H1 (cell line): ENCODE measurements at regions not wholly inside any gene's neighbourhood (a gene's known extent, or its start where the extent isn't known, plus 50 kb on each side); places are given as distances from the start of the nearest gene placed in this dataset.
A peak's percentile ranks its signal among the peaks of the same experiment; 100 is the strongest.

ENCODE experiments used
- ASH2L ChIP-seq: fragments of 200-600, 300-600 bp; sonication (generic); IDR thresholded peaks from one replicate; pipeline ENCODE4 v1.7.1; 2017; ENCODE audit warnings: low read length
- CHD7 ChIP-seq: fragments of 300-600 bp; sonication (generic); IDR thresholded peaks from 2 replicates; pipeline ENCODE4 v1.7.1; 2012; ENCODE audit warnings: low read length, moderate library complexity, mild to moderate bottlenecking, inconsistent platforms; ENCODE audit not compliant: insufficient replicate concordance
- GABPA ChIP-seq: IDR thresholded peaks from 2 replicates; pipeline ENCODE4 v1.6.1; 2011; ENCODE audit warnings: mild to moderate bottlenecking, low read length, moderate library complexity, borderline replicate concordance; ENCODE audit not compliant: insufficient read depth
- NRF1 ChIP-seq: IDR thresholded peaks from 2 replicates; pipeline ENCODE4 v1.6.1; 2011; ENCODE audit warnings: mild to moderate bottlenecking, low read depth, low read length, improper control_type of control experiment
- RAD21 ChIP-seq, 2 experiments: IDR thresholded peaks in 1 of 2; conservative IDR thresholded peaks in 1 of 2; 2 replicates each; pipeline ENCODE4 v1.6.1; 2011; ENCODE audit warnings: low read depth in 2 of 2, low read length in 2 of 2, improper control_type of control experiment in 1 of 2, inconsistent platforms in 1 of 2, mild to moderate bottlenecking in 1 of 2, moderate library complexity in 1 of 2
- RNF2 ChIP-seq: fragments of 200-900, 300-1000 bp; sonication (generic); IDR thresholded peaks from 2 replicates; pipeline ENCODE4 v1.7.1; 2016; ENCODE audit warnings: borderline replicate concordance, low read depth, mild to moderate bottlenecking, antibody characterized with exemption, low read length; ENCODE audit not compliant: poor library complexity, severe bottlenecking; ENCODE audit errors: missing control alignments
- SIX5 ChIP-seq: IDR thresholded peaks from 2 replicates; pipeline ENCODE4 v1.6.1; 2011; ENCODE audit warnings: mild to moderate bottlenecking, low read depth, low read length
- SP4 ChIP-seq: IDR thresholded peaks from 2 replicates; pipeline ENCODE4 v1.6.1; 2012; ENCODE audit warnings: low read length, inconsistent platforms
- TAF7 ChIP-seq: optimal IDR thresholded peaks from 2 replicates; pipeline ENCODE3; 2011; ENCODE audit warnings: low read depth, mild to moderate bottlenecking, inconsistent platforms, low read length, moderate library complexity, borderline replicate concordance

GRCh38 chr20:1721687-1722512 is 64.3 kb upstream of the SIRPG start (continued):
- TF ChIP-seq CHD7 (no peak), GABPA (no peak), RNF2 (no peak), TAF7 (no peak), ASH2L (peak; percentile 34), NRF1 (no peak), SIX5 (no peak), SP4 (no peak), RAD21 (IDR thresholded peaks at IDR 0.05 in 1 of 2, conservative IDR thresholded peaks at IDR 0.05 in 1 of 2; ENCODE audit: low read depth in 2 of 2, low read length in 2 of 2) (no peak)
